ENCODE measurements at regions not wholly inside any gene's neighbourhood (a gene's known extent, or its start where the extent isn't known, plus 50 kb on each side); places are given as distances from the start of the nearest gene placed in this dataset.
A peak's percentile ranks its signal among the peaks of the same experiment; 100 is the strongest.

DNA sequence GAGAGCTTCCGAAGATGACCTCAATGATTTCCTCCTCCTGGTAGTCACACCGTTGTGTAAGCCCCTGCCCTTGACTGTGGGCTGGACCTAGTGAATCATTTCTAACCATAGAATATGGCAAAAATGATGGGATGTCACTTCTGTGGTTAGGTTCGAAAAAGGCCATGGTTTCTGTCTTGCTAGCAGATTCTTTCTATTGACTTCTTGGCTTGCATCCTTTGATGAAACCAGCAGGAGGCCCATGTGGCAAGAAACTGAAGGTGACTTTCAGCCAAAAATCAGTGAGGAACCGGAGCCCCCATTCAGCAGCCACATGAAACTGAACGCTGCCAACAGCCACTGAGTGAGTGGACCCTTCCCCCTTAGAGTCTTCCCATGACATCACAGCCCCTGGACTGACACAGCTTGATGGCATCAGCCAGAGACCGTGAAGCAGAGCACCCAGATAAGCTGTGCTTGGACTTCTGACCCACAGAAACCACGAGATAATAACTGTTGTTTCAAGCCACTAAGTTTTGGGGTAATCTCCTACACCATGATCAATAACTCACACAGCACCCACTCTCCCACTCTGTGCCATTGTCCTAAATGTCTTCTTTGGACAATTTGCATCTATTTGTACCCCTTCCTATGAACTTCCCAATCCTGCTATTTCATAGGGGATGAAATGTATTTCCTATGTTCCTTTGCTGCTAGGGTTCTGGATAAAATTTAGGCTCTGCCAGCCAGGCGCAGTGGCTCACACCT is 148.0 kb upstream of the STX18 start:
- peak; percentile 83 for DNase-seq

GRCh38 chr4:4687935-4688727 is 146.3 kb upstream of the STX18 start:
- DNase-seq, result no peak

DNA sequence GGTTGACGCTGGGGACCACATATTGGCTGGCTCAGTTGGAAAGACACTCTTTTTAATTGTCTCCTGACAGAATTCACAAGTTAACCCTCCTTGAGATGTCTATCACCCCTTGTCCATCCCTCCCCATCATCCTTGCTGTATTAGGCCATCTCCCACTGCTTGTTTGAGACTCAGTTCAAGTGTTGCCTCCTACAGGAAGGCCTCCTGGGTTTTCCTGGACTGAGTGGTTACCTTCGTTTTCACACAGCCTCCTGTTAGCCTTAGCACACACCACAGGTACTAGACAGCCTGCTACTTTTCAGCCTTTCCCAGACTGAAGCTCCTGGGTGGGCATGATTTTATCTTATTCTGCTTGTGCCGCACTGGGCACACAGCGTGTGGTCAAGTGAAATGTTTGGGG is 145.3 kb upstream of the STX18 start:
- no peak for DNase-seq

DNA sequence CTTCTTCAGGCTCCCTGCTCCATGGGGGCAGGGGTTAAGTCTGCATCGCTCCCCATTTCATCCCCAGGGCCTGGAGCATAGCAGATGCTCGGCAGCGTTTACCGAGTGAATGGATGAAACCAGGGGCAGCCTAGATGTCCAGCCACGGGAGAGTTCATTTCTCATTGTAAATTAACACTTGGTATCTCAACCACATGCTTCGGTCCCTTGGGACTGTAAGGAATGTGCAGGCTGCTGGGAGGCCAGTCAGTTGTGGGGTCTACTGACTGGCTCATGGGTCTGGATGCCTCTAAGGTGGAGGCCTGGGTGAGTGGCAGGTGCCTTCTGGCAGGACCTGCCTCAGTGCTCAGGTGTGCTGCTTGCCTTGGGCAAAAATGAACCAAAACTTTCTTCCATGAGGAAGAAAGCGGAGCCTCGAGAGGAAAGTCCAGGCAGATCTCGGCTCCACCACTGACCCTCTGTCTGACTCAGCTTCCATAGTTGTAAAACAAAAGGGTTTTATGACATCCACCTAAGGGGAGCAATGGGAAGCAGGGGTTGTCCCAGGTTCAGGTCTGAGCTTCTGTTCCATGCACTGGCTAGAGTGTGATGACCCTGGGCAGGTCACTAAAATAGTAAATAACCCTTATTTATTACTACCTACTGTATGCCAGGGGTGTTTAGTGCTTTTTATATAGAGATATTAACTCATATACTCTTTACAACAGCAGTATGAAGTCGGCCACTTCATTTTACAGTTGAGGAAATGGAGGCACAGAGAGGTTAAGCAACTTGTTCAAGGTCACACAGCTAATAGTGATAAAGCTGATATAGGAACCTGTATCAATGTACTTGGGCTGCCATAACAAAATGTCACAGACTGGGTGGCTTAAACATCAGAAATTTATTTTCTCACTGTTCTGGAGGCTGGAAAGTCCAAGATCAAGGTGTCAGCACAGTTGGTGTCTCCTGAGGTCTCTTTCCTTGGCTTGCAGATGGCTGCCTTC is 144.3 kb upstream of the STX18 start:
- DNase-seq, result no peak

DNA sequence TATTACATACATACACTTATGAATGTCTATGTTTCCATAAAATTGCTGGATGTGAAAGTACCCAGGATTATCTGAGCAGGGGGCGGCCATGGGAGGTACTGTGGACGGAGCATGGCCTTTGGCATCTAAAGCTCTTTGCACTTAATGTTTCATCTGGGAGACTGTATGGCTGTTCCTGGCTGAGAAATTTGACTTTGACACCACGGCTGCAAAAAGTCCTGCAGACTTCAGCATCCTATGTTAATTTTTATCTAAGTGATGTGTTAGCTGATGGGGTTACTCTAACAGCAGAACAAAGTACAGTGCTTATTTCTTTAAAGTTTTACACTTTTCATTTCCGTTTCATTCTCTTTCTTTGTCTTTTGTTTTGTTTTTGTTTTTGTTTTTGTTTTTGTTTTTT is 139.8 kb upstream of the STX18 start:
- no peak for DNase-seq

DNA sequence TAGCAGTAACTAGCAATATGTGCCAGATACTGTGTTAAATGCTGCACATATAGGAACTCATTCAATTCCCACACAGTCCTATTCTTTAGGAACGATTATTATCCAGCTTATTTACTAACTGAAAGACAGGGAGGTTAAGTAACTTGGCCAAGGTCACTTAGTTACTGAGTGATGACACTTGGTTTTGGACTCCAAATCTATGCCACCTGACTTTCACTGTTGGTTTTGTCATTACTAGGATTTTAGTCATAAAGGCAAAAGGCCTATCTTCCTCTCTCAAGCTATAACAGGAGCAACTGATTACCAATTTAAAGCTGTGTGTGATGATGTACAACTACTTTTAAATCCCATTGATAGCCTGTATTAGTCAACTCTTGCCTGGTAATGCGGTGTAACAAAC is 138.9 kb upstream of the STX18 start:
- DNase-seq, result no peak

DNA sequence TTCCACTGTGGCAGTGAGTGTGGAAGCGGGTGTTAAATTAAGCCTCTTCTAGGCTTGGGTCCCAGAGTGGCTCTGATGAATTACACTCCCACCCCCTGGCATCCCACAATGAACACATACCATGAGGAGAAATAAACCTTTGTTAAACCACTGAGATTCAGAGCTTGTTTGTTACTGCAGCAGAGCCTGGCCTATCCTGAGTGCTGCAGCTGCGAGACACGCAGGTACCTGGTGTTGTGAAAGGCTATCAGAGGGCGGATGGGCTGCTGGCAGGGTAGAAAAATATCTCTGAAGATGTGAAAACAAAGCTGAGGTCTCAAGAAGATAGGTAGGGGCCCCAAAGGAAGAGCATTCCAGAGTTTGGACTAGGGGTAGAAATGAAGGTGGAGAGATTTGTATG is 138.4 kb upstream of the STX18 start:
- DNase-seq, result no peak

DNA sequence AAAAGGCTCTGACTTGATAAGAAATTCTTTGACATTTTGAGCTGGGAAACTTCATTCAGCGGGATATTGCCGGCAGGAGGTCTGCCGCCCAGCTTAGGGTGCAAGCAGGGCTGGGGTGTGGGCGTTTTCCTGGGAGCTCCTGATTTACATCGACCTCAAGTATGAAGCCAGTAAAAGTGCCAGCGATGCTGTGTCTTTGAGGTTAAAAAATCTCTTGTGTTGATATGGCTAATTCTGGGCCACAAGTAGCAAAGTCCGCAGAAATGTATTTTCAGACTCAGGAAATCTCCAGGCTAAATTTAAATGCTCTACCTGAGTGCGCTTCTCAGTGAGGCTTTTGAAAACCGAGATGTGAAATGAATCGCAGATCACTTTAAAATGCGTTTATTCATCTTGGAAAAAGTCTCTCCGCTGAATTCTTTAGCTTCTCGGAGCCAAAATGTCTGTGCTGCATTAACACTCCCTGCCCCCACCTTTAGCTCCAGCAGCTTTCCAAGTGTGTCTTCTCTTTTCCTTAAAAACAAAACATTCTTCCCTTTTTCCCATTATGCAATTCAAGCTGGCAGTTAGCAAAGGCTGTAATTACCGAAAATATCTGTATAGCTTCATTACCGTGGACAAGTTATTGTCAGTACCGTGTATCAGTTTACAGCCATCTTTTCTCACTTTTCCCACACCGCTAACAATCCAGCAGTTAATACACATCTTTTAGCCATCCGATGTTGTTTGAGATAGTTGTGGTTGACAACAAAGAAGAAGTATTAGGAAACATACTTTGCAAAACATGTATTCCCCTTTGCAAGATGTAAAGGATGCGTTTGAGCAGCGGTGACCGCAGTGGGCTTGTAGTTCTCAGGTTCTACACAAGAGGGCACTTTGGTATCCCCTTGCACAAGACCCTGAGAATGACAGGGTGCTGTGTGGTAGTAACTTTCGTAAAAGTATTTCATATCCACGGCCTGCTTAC is 136.0 kb upstream of the STX18 start:
- DNase-seq, result peak; percentile 15

- no peak for DNase-seq
Measured at GRCh38 chr4:4675641-4676040, 133.8 kb upstream of the STX18 start.

DNA sequence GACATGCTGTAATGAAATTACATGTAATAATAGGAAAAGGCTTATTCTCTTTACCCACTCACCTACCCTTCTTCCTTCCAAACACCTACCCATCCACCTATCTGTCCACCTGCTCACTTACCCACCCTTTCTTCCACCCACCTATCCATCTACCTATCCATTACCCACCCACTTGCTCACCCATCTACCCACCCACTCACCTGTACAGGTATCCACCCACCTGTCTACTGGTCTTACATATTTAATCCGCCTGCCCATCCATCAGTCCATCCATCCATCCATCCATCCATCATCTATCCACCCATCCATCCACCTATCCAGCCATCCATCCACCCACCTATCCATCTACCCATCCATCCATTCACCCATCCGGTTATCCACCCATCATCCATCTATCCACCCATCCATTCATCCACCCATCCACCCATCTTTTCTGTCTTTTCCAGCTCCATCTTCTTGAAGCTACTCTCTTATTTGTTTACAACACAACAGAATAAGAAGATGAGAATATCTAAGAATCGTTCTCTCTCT is 133.3 kb upstream of the STX18 start:
- DNase-seq, result no peak

DNA sequence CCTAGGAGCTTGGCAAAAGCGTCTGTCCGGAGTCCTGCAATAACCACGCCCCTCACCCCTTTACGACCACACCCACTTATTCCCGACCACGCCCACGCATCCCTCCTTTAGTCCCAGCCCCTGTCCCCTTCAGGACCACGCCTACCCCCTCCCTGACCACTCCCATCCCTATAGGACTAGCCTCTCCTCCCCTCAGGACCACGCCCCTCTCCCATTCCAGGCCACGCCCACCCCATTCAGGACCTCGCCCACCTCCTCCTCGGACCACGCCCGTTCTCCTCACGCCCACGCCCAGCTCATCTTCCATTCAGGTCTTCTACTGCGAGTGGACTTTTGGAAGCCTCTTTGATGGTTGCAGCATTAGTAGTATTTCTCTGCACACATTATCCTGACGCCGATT is 131.2 kb upstream of the STX18 start:
- no peak for DNase-seq

DNA sequence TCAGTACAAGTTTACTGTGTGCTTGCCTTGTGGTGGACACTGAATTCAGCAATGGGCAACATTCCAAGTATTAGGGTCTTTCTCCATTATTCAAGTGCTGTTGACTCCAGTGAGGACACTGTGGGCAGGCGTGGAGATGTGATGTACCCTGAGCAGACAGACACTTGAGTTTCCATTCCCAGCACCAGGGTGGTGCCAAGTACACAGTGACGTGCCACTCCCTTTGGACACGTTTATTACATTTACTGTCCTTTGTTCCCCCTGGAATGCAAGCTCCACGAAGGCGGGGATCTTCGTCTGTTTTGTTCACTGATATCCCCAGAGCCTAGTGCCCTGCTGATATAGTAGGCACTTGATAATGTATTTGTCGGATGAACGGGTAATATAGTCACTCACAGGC is 130.6 kb upstream of the STX18 start:
- DNase-seq, result no peak

- DNase-seq, result no peak
Measured at GRCh38 chr4:4671774-4672349, 130.0 kb upstream of the STX18 start.

DNA sequence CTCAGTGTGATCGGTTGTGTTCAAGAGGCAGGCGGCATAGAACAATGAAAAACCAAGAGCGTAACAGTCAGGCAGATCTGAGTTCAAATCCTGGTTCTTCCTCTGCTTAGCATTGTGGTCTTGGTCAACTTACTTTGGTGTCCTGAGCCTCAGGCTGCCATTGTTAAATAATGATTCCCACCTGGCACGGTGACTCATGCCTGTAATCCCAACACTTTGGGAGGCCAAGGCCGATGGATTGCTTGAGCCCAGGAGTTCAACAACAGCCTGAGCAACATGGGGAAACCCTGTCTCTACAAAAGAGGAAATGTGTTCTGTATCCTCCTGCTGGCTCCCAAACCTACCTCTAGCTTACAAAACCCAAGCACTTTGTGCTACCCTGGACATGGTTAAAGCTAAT is 129.0 kb upstream of the STX18 start:
- no peak for DNase-seq

GRCh38 chr4:4668355-4669210 is 126.7 kb upstream of the STX18 start:
- DNase-seq, result no peak

DNA sequence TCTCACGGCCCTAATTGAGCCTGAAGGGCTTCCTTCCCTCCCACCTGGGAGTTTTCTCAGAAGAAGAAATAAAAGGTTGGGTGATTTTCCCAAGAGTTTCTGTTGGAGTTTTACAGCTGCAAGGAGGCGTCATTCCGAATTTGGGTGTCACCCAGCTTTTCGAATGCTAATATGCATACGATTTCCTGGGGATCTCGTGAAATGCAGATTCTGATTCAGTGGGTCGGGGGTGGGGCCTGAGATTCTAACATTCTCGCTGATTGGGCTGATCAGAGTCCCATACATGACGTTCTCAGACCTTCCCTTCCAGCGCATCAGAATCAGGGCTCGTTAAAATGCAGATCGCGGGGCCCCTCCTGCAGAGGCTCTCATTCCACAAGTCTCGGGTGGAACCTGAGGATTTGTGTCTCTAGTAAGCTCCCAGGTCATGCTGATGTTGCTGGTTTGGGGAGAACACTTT is 125.8 kb upstream of the STX18 start:
- no peak for DNase-seq

- DNase-seq, result no peak
Measured at GRCh38 chr4:4666693-4667621, 125.1 kb upstream of the STX18 start.

DNA sequence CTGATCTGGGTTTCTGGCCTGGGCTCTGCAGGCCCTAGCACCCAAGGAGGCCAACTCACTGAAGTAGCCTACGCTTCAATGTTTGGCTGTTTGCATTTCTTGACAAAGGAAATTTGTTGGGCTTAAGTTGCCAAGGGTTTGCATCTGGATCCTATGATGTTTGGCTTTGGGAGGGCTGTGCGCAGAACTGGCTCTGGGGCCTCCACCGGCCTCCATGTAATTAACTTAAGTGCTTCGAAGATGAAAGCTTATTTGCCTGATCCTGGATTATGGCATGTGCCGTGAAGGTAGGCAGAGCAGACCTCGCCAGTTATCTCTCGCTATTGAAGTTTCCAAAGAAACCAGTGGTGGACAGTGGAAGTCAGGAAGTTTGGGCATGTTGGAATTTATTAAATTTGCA is 124.3 kb upstream of the STX18 start:
- no peak for DNase-seq

DNA sequence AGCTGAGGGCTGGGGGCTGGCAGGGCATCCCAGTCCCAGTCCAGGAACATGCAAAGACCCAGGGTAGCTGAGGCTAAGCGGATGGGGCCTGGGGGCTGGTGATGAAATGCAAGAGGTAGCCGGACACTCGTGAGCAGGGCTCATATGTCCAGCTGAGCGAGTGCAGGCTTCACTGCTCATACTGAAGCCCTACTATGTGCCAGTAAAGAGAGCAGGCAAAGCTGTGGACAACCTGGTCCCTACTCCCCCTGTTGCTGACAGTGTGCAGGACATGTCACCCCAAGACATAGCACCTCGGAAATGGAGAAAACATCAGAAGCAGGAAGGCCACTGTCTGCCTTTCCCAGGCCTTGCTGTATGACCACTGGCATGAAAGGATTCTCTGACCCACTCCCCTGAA is 122.4 kb upstream of the STX18 start:
- no peak for DNase-seq
